Peyer's patch (tissue), 4 donors: ENCODE measurements at regions not wholly inside any gene's neighbourhood (a gene's known extent, or its start where the extent isn't known, plus 50 kb on each side); places are given as distances from the start of the nearest gene placed in this dataset.

Experiments used
- CTCF ChIP-seq, 6 experiments: fragments of 450-650 bp in 4 of 6; fragments of 200-600 bp in 2 of 6; sonication (generic) in 1 of 6; IDR thresholded peaks; one replicate each; pipeline ENCODE4 v1.5.1; 2017 to 2019; ENCODE audit warnings: antibody characterized with exemption in 6 of 6, mild to moderate bottlenecking in 3 of 6, moderate library complexity in 1 of 6
- POLR2A ChIP-seq, 2 donors: fragments of 450-650 bp; IDR thresholded peaks; one replicate each; pipeline ENCODE4 v1.5.1; 2017; ENCODE audit warnings: antibody characterized with exemption in 2 of 2, mild to moderate bottlenecking in 2 of 2, moderate library complexity in 2 of 2

GRCh38 chr5:125293223-125293622 lies 546.8 kb upstream of the ZNF608 start:
- no peak for TF ChIP-seq POLR2A (IDR thresholded peaks at IDR 0.05)
- TF ChIP-seq CTCF (IDR thresholded peaks at IDR 0.05), result no peak
